Caco-2 (cell line): ENCODE measurements at regions not wholly inside any gene's neighbourhood (a gene's known extent, or its start where the extent isn't known, plus 50 kb on each side); places are given as distances from the start of the nearest gene placed in this dataset.

ENCODE experiments used
- BruUV-seq: library from RNA; stranded (reverse); fragments of 400-500 nt; replicated peaks from 2 replicates; lab custom pipeline; 2021; lab: Mats Ljungman, UMichigan
- CTCF ChIA-PET: fragments of 300-600 bp; sonication (Branson Sonifier 250); formaldehyde crosslinking; loops from one replicate; lab custom pipeline; 2022; ENCODE audit warnings: antibody characterized with exemption; lab: Charles Lee
- POLR2A ChIA-PET: fragments of 300-600 bp; sonication (Branson Sonifier 250); formaldehyde crosslinking; loops from one replicate; lab custom pipeline; 2022; ENCODE audit warnings: antibody characterized with exemption; lab: Charles Lee
- DNase-seq, 2 experiments: peaks; one replicate each; pipeline versions ENCODE4 v3.0.0 to v3.0.0-alpha.2; 2020 to 2022
- H3K27me3 ChIP-seq: replicated peaks from 2 replicates; pipeline ENCODE4 v1.6.0; 2011; ENCODE audit warnings: low read length; ENCODE audit not compliant: control insufficient read depth, insufficient read depth
- H3K36me3 ChIP-seq: 2 replicates; pipeline ENCODE4 v1.5.1; 2011; ENCODE audit warnings: low read length; ENCODE audit not compliant: control insufficient read depth, insufficient read depth
- H3K4me1 ChIP-seq: fragments of 250-450 bp; sonication (Bioruptor Pico); 2 replicates; pipeline ENCODE4 v1.5.1; 2020; ENCODE audit warnings: mild to moderate bottlenecking
- H3K4me3 ChIP-seq: 2 replicates; pipeline ENCODE4 v1.5.1; 2011; ENCODE audit warnings: low read depth, mild to moderate bottlenecking, control low read depth, low read length
- H3K9me3 ChIP-seq: fragments of 250-450 bp; sonication (Bioruptor Pico); 2 replicates; pipeline ENCODE4 v1.5.1; 2020; ENCODE audit warnings: mild to moderate bottlenecking, moderate library complexity
- H3K27ac Mint-ChIP-seq: one replicate; pipeline ENCODE4 v1.8.0; 2022; ENCODE audit warnings: mixed read lengths; ENCODE audit not compliant: unreplicated experiment
- H3K27me3 Mint-ChIP-seq: one replicate; pipeline ENCODE4 v1.8.0; 2022; ENCODE audit warnings: mixed read lengths; ENCODE audit not compliant: insufficient read depth, unreplicated experiment
- H3K36me3 Mint-ChIP-seq: one replicate; pipeline ENCODE4 v1.8.0; 2022; ENCODE audit warnings: mild to moderate bottlenecking, mixed read lengths; ENCODE audit not compliant: insufficient read depth, unreplicated experiment
- H3K4me1 Mint-ChIP-seq: one replicate; pipeline ENCODE4 v1.8.0; 2022; ENCODE audit warnings: low read depth, mixed read lengths; ENCODE audit not compliant: unreplicated experiment
- H3K4me3 Mint-ChIP-seq: one replicate; pipeline ENCODE4 v1.8.0; 2022; ENCODE audit warnings: mild to moderate bottlenecking, moderate library complexity, mixed read lengths; ENCODE audit not compliant: unreplicated experiment
- H3K9me3 Mint-ChIP-seq: one replicate; pipeline ENCODE4 v1.8.0; 2022; ENCODE audit warnings: mixed read lengths; ENCODE audit not compliant: unreplicated experiment
- CTCF ChIP-seq, 2 experiments: fragments of 200-600 bp in 1 of 2; IDR thresholded peaks; 1 replicate in 1 of 2; 2 replicates in 1 of 2; pipeline versions ENCODE4 v1.5.1 to v1.8.0; 2011 to 2022; ENCODE audit warnings: antibody characterized with exemption in 1 of 2, control low read depth in 1 of 2, inconsistent platforms in 1 of 2, low read depth in 1 of 2, low read length in 1 of 2, mild to moderate bottlenecking in 1 of 2, moderate library complexity in 1 of 2; ENCODE audit not compliant: insufficient read depth in 1 of 2, severe bottlenecking in 1 of 2, unreplicated experiment in 1 of 2
- intact Hi-C: fragments of 100-400 bp; cut with micrococcal nuclease; formaldehyde crosslinking; loops from one replicate; pipeline ENCODE4 v1.10.0; 2022; ENCODE audit not compliant: unreplicated experiment

DNA sequence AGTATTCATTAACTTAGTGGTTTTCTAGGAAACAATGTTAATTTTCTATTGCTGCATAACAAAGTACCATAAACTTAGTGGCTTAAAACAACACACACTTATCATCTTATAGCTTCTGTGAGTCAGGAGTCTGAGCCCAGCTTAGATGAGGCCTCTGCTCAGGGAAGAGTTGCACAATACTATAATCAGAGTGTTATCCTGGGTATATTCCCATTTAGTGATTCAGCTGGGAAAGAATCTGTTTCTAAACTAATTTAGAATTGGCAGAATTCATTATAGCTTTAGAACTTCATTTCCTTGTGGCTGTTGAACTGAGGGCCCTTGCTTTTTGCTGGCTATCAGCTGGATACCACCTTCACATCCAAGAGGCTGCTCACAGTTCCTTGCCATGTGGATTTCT, 515.5 kb downstream of the BRINP3 start:
- Histone ChIP-seq H3K36me3 (no peaks in the 10 kb centered on the region), H3K4me3 (no peak overlapping the region), H3K27me3 (no peaks in the 10 kb centered on the region), H3K9me3 (no peaks in the 10 kb centered on the region), H3K4me1 (no peaks in the 10 kb centered on the region)
- H3K27ac Mint-ChIP-seq: no peak overlapping the region
- ChIA-PET CTCF (no interaction called here), POLR2A (no interaction called here)
- H3K27me3 Mint-ChIP-seq: no peaks in the 10 kb centered on the region
- no peak for DNase-seq
- BruUV-seq: no TSS peak
- H3K4me1 Mint-ChIP-seq: no peaks in the 10 kb centered on the region
- no peaks in the 10 kb centered on the region for H3K36me3 Mint-ChIP-seq
- H3K9me3 Mint-ChIP-seq: no peaks in the 10 kb centered on the region
- no peak for TF ChIP-seq CTCF (IDR thresholded peaks at IDR 0.05; ENCODE audit: insufficient read depth in 1 of 2, low read depth in 1 of 2, low read length in 1 of 2, severe bottlenecking in 1 of 2, unreplicated experiment in 1 of 2)
- no peak overlapping the region for H3K4me3 Mint-ChIP-seq
- intact Hi-C loops: loop anchor here (5.0 kb wide), 1 partner anchor 255 kb away; no protein-coding TSS in a partner anchor

- BruUV-seq: no TSS peak
These were observed 507.1 kb downstream of the BRINP3 start for GRCh38 chr1:189970331-189971230.

GRCh38 chr1:189971656-189972055, 506.0 kb downstream of the BRINP3 start:
- Histone ChIP-seq H3K27me3 (no peaks in the 10 kb centered on the region), H3K36me3 (no peaks in the 10 kb centered on the region), H3K4me3 (no peak overlapping the region), H3K9me3 (no peaks in the 10 kb centered on the region), H3K4me1 (no peaks in the 10 kb centered on the region)
- ChIA-PET POLR2A (no interaction called here), CTCF (no interaction called here)
- no peaks in the 10 kb centered on the region for H3K36me3 Mint-ChIP-seq
- no TSS peak for BruUV-seq
- no peaks in the 10 kb centered on the region for H3K27me3 Mint-ChIP-seq
- TF ChIP-seq CTCF (IDR thresholded peaks at IDR 0.05; ENCODE audit: insufficient read depth in 1 of 2, low read depth in 1 of 2, low read length in 1 of 2, severe bottlenecking in 1 of 2, unreplicated experiment in 1 of 2): no peak
- H3K9me3 Mint-ChIP-seq: no peaks in the 10 kb centered on the region
- no peak overlapping the region for H3K4me3 Mint-ChIP-seq
- no peak for DNase-seq
- intact Hi-C loops: no loop called here
- H3K27ac Mint-ChIP-seq: no peak overlapping the region
- no peaks in the 10 kb centered on the region for H3K4me1 Mint-ChIP-seq

More at GRCh38 chr1:189970331-189971230, 507.1 kb downstream of the BRINP3 start:
- intact Hi-C loops: no loop called here
- Mint-ChIP-seq H3K4me1 (no peaks in the 10 kb centered on the region), H3K4me3 (no peak overlapping the region), H3K27me3 (no peaks in the 10 kb centered on the region), H3K27ac (no peak overlapping the region), H3K9me3 (no peaks in the 10 kb centered on the region), H3K36me3 (no peaks in the 10 kb centered on the region)
- H3K4me3 ChIP-seq: no peak overlapping the region
- ChIA-PET POLR2A (no interaction called here), CTCF (no interaction called here)
- no peaks in the 10 kb centered on the region for H3K4me1 ChIP-seq
- no peaks in the 10 kb centered on the region for H3K36me3 ChIP-seq
- TF ChIP-seq CTCF (IDR thresholded peaks at IDR 0.05; ENCODE audit: insufficient read depth in 1 of 2, low read depth in 1 of 2, low read length in 1 of 2, severe bottlenecking in 1 of 2, unreplicated experiment in 1 of 2): no peak
- no peaks in the 10 kb centered on the region for H3K9me3 ChIP-seq
- DNase-seq: no peak
- H3K27me3 ChIP-seq: no peaks in the 10 kb centered on the region
